Transverse colon (tissue), 4 donors: ENCODE measurements at regions not wholly inside any gene's neighbourhood (a gene's known extent, or its start where the extent isn't known, plus 50 kb on each side); places are given as distances from the start of the nearest gene placed in this dataset.

Source experiments
- POLR2AphosphoS5 ChIP-seq, 3 donors: sonication (generic); formaldehyde crosslinking; IDR thresholded peaks; one replicate each; pipeline ENCODE4 v1.6.1; 2016; ENCODE audit warnings: antibody characterized with exemption in 3 of 3
- TF ChIP-seq, protein P1 (sequence below), 5 experiments: fragments of 200-600 bp in 3 of 5; fragments of 450-650 bp in 2 of 5; sonication (generic) in 3 of 5; IDR thresholded peaks; 1 replicate in 2 of 5; 2 replicates in 3 of 5; pipeline ENCODE4 v1.5.1; 2016 to 2017; ENCODE audit warnings: antibody characterized with exemption in 5 of 5, inconsistent platforms in 3 of 5, mild to moderate bottlenecking in 2 of 5, moderate library complexity in 1 of 5

DNA sequence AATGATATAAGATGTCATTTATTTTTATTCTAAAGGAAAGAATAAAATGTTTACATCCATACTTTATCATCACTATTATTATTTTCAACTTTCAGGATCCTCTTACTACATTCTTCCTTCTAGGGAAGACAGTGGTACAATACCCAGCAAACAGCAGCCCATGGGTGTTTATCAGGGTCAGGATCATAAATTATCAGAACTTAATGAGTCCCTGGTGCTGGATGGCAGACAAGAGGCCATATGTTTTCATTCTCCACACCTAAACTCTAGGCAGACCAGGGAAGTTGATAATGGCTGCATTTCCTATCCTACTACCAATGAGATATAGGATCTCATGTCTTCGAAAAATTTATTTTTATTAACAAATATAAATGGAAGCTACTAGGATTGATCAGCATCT, 127.7 kb downstream of the SAMMSON start:
- TF ChIP-seq, protein P1, sequence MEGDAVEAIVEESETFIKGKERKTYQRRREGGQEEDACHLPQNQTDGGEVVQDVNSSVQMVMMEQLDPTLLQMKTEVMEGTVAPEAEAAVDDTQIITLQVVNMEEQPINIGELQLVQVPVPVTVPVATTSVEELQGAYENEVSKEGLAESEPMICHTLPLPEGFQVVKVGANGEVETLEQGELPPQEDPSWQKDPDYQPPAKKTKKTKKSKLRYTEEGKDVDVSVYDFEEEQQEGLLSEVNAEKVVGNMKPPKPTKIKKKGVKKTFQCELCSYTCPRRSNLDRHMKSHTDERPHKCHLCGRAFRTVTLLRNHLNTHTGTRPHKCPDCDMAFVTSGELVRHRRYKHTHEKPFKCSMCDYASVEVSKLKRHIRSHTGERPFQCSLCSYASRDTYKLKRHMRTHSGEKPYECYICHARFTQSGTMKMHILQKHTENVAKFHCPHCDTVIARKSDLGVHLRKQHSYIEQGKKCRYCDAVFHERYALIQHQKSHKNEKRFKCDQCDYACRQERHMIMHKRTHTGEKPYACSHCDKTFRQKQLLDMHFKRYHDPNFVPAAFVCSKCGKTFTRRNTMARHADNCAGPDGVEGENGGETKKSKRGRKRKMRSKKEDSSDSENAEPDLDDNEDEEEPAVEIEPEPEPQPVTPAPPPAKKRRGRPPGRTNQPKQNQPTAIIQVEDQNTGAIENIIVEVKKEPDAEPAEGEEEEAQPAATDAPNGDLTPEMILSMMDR (IDR thresholded peaks at IDR 0.05), result no peak
- TF ChIP-seq POLR2AphosphoS5 (IDR thresholded peaks at IDR 0.05), result no peak
